HG03097 (cell line): ENCODE measurements at regions not wholly inside any gene's neighbourhood (a gene's known extent, or its start where the extent isn't known, plus 50 kb on each side); places are given as distances from the start of the nearest gene placed in this dataset.

Source experiments
- ATAC-seq: cut with Tn5 transposase; IDR thresholded peaks from one replicate; pipeline ENCODE4 v1.9.1; 2021; ENCODE audit not compliant: unreplicated experiment, low FRiP score

- no peak for ATAC-seq
Observed at GRCh38 chr1:38370716-38371504, 324.3 kb upstream of the POU3F1 start.

GRCh38 chr1:38365242-38365641, 318.6 kb upstream of the POU3F1 start:
- no peak for ATAC-seq

- no peak for ATAC-seq
Observed at GRCh38 chr1:38361566-38361965, 315.0 kb upstream of the POU3F1 start.

GRCh38 chr1:38360807-38361206, 314.2 kb upstream of the POU3F1 start:
- no peak for ATAC-seq

GRCh38 chr1:38353956-38354355, 307.4 kb upstream of the POU3F1 start:
- no peak for ATAC-seq

GRCh38 chr1:38352869-38353268, 306.3 kb upstream of the POU3F1 start:
- no peak for ATAC-seq

- ATAC-seq, result no peak
Observed at GRCh38 chr1:38347446-38348175, 301.0 kb upstream of the POU3F1 start.

- ATAC-seq, result no peak
Observed at GRCh38 chr1:38344716-38345115, 298.1 kb upstream of the POU3F1 start.

GRCh38 chr1:38341694-38342093, 295.1 kb upstream of the POU3F1 start:
- no peak for ATAC-seq

GRCh38 chr1:38340409-38340808, 293.8 kb upstream of the POU3F1 start:
- no peak for ATAC-seq

- no peak for ATAC-seq
Observed at GRCh38 chr1:38337711-38338110, 291.1 kb upstream of the POU3F1 start.

- ATAC-seq, result no peak
Observed at GRCh38 chr1:38336961-38337360, 290.4 kb upstream of the POU3F1 start.

- ATAC-seq, result no peak
Observed at GRCh38 chr1:38336301-38336923, 289.8 kb upstream of the POU3F1 start.

GRCh38 chr1:38334930-38335592, 288.5 kb upstream of the POU3F1 start:
- ATAC-seq, result no peak

GRCh38 chr1:38332649-38333310, 286.2 kb upstream of the POU3F1 start:
- ATAC-seq, result no peak

- ATAC-seq, result no peak
Observed at GRCh38 chr1:38331496-38332210, 285.1 kb upstream of the POU3F1 start.

GRCh38 chr1:38330799-38331198, 284.2 kb upstream of the POU3F1 start:
- no peak for ATAC-seq

- ATAC-seq, result no peak
Observed at GRCh38 chr1:38329644-38330043, 283.1 kb upstream of the POU3F1 start.

GRCh38 chr1:38328278-38329035, 281.9 kb upstream of the POU3F1 start:
- ATAC-seq, result no peak
